ENCODE measurements at regions not wholly inside any gene's neighbourhood (a gene's known extent, or its start where the extent isn't known, plus 50 kb on each side); places are given as distances from the start of the nearest gene placed in this dataset.

- H2AFZ ChIP-seq (ENCODE audit: low read depth, low read length) = no peak overlapping the region
- TF ChIP-seq MXI1 (conservative IDR thresholded peaks at IDR 0.05; ENCODE audit: poor library complexity, severe bottlenecking) (no peak), RAD21 (conservative IDR thresholded peaks at IDR 0.05) (no peak), POLR2AphosphoS5 (IDR thresholded peaks at IDR 0.05) (no peak), TAF1 (IDR thresholded peaks at IDR 0.05; ENCODE audit: low read depth) (no peak), SMC3 (conservative IDR thresholded peaks at IDR 0.05; ENCODE audit: poor library complexity) (no peak), EZH2 (IDR thresholded peaks at IDR 0.05; ENCODE audit: borderline replicate concordance, insufficient read depth, low read length, poor library complexity, severe bottlenecking) (no peak)
- TF ChIP-seq, protein P1, sequence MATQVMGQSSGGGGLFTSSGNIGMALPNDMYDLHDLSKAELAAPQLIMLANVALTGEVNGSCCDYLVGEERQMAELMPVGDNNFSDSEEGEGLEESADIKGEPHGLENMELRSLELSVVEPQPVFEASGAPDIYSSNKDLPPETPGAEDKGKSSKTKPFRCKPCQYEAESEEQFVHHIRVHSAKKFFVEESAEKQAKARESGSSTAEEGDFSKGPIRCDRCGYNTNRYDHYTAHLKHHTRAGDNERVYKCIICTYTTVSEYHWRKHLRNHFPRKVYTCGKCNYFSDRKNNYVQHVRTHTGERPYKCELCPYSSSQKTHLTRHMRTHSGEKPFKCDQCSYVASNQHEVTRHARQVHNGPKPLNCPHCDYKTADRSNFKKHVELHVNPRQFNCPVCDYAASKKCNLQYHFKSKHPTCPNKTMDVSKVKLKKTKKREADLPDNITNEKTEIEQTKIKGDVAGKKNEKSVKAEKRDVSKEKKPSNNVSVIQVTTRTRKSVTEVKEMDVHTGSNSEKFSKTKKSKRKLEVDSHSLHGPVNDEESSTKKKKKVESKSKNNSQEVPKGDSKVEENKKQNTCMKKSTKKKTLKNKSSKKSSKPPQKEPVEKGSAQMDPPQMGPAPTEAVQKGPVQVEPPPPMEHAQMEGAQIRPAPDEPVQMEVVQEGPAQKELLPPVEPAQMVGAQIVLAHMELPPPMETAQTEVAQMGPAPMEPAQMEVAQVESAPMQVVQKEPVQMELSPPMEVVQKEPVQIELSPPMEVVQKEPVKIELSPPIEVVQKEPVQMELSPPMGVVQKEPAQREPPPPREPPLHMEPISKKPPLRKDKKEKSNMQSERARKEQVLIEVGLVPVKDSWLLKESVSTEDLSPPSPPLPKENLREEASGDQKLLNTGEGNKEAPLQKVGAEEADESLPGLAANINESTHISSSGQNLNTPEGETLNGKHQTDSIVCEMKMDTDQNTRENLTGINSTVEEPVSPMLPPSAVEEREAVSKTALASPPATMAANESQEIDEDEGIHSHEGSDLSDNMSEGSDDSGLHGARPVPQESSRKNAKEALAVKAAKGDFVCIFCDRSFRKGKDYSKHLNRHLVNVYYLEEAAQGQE (IDR thresholded peaks at IDR 0.05; ENCODE audit: borderline replicate concordance) = no peak
- TF ChIP-seq, protein P2, sequence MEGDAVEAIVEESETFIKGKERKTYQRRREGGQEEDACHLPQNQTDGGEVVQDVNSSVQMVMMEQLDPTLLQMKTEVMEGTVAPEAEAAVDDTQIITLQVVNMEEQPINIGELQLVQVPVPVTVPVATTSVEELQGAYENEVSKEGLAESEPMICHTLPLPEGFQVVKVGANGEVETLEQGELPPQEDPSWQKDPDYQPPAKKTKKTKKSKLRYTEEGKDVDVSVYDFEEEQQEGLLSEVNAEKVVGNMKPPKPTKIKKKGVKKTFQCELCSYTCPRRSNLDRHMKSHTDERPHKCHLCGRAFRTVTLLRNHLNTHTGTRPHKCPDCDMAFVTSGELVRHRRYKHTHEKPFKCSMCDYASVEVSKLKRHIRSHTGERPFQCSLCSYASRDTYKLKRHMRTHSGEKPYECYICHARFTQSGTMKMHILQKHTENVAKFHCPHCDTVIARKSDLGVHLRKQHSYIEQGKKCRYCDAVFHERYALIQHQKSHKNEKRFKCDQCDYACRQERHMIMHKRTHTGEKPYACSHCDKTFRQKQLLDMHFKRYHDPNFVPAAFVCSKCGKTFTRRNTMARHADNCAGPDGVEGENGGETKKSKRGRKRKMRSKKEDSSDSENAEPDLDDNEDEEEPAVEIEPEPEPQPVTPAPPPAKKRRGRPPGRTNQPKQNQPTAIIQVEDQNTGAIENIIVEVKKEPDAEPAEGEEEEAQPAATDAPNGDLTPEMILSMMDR (IDR thresholded peaks at IDR 0.05; ENCODE audit: poor library complexity, severe bottlenecking) = no peak
- H4K20me1 ChIP-seq (ENCODE audit: insufficient read depth) = no peaks in the 10 kb centered on the region
- no peaks in the 10 kb centered on the region for H3K9me3 ChIP-seq (ENCODE audit: low read length)
- no peaks in the 10 kb centered on the region for H3K79me2 ChIP-seq (replicated peaks; ENCODE audit: insufficient read depth, low read length)
- H3K9me2 ChIP-seq (ENCODE audit: insufficient read depth, low read length) = no peaks in the 10 kb centered on the region
- no peak overlapping the region for H3K9ac ChIP-seq (ENCODE audit: low read length)
- H3K4me3 ChIP-seq (ENCODE audit: low read length) = no peak overlapping the region
- no peaks in the 10 kb centered on the region for H3K36me3 ChIP-seq (ENCODE audit: insufficient read depth, low read length)
- H3K27me3 ChIP-seq (ENCODE audit: insufficient read depth, low read depth, low read length) = no peaks in the 10 kb centered on the region
- no peak overlapping the region for H3K4me2 ChIP-seq (ENCODE audit: low read length)
- H3K27ac ChIP-seq (ENCODE audit: low read length) = no peak overlapping the region
- H3F3A ChIP-seq (ENCODE audit: insufficient read depth, low read length, poor library complexity, severe bottlenecking) = no peaks in the 10 kb centered on the region
These were observed 93.2 kb upstream of the OTX2 start for GRCh38 chr14:56903304-56903969.

GRCh38 chr14:56902385-56902784, 92.1 kb upstream of the OTX2 start:
- Histone ChIP-seq H3K9me2 (ENCODE audit: insufficient read depth, low read length) (no peaks in the 10 kb centered on the region), H3K9me3 (ENCODE audit: low read length) (no peaks in the 10 kb centered on the region), H4K20me1 (ENCODE audit: insufficient read depth) (no peaks in the 10 kb centered on the region), H3K36me3 (ENCODE audit: insufficient read depth, low read length) (no peaks in the 10 kb centered on the region), H3K79me2 (replicated peaks; ENCODE audit: insufficient read depth, low read length) (no peaks in the 10 kb centered on the region), H3F3A (ENCODE audit: insufficient read depth, low read length, poor library complexity, severe bottlenecking) (no peaks in the 10 kb centered on the region), H2AFZ (ENCODE audit: low read depth, low read length) (no peak overlapping the region), H3K27me3 (ENCODE audit: insufficient read depth, low read depth, low read length) (no peaks in the 10 kb centered on the region), H3K27ac (ENCODE audit: low read length) (no peak overlapping the region), H3K4me3 (ENCODE audit: low read length) (no peak overlapping the region), H3K4me2 (ENCODE audit: low read length) (no peak overlapping the region), H3K9ac (ENCODE audit: low read length) (no peak overlapping the region)
- no peak for TF ChIP-seq EZH2 (IDR thresholded peaks at IDR 0.05; ENCODE audit: borderline replicate concordance, insufficient read depth, low read length, poor library complexity, severe bottlenecking)

DNA sequence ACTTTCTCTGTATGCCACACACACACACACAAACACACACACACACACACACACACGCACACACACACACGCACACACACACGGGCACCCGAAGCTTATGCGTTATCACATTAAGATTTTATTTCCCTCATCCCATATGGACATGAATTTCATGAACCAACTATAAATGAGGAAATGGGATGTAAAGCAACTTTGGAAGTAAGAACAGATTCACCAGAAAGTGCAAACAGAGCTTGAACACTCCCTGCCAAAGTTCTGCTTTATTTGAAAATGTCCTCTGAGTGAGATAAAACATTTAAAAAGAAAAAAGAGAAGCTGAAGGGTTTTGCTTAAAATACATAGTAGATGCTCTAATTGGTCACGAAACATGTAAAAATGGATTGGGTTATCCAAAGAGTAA, 90.4 kb upstream of the OTX2 start:
- Histone ChIP-seq H3K4me3 (ENCODE audit: low read length) (no peak overlapping the region), H3K4me2 (ENCODE audit: low read length) (no peak overlapping the region), H2AFZ (ENCODE audit: low read depth, low read length) (no peak overlapping the region), H3F3A (ENCODE audit: insufficient read depth, low read length, poor library complexity, severe bottlenecking) (no peaks in the 10 kb centered on the region), H3K9me2 (ENCODE audit: insufficient read depth, low read length) (no peaks in the 10 kb centered on the region), H3K27ac (ENCODE audit: low read length) (no peak overlapping the region), H3K9ac (ENCODE audit: low read length) (no peak overlapping the region), H3K27me3 (ENCODE audit: insufficient read depth, low read depth, low read length) (no peaks in the 10 kb centered on the region), H4K20me1 (ENCODE audit: insufficient read depth) (no peaks in the 10 kb centered on the region), H3K79me2 (replicated peaks; ENCODE audit: insufficient read depth, low read length) (no peaks in the 10 kb centered on the region), H3K9me3 (ENCODE audit: low read length) (no peaks in the 10 kb centered on the region), H3K36me3 (ENCODE audit: insufficient read depth, low read length) (no peaks in the 10 kb centered on the region)
- TF ChIP-seq RAD21 (conservative IDR thresholded peaks at IDR 0.05) (no peak), POLR2AphosphoS5 (IDR thresholded peaks at IDR 0.05) (no peak), EP300 (conservative IDR thresholded peaks at IDR 0.05; ENCODE audit: poor library complexity, severe bottlenecking) (no peak), EZH2 (IDR thresholded peaks at IDR 0.05; ENCODE audit: borderline replicate concordance, insufficient read depth, low read length, poor library complexity, severe bottlenecking) (no peak), SMC3 (conservative IDR thresholded peaks at IDR 0.05; ENCODE audit: poor library complexity) (no peak), TAF1 (IDR thresholded peaks at IDR 0.05; ENCODE audit: low read depth) (no peak), MXI1 (conservative IDR thresholded peaks at IDR 0.05; ENCODE audit: poor library complexity, severe bottlenecking) (no peak)

All from neural cell (in vitro differentiated cells).